ENCODE measurements at regions not wholly inside any gene's neighbourhood (a gene's known extent, or its start where the extent isn't known, plus 50 kb on each side); places are given as distances from the start of the nearest gene placed in this dataset.

- no peak overlapping the region for H4K8ac ChIP-seq (replicated peaks; ENCODE audit: insufficient read length, low read depth, low read length)
- H3K9ac ChIP-seq (ENCODE audit: extremely low read depth, insufficient read length, low read length) = no peak overlapping the region
- H4K20me1 ChIP-seq (ENCODE audit: control insufficient read depth, insufficient read depth, insufficient read length) = no peaks in the 10 kb centered on the region
- no peaks in the 10 kb centered on the region for H3K79me2 ChIP-seq (ENCODE audit: insufficient read depth, low read length)
- DNase-seq = no peak
- no peak overlapping the region for H3K4ac ChIP-seq (ENCODE audit: low read depth, low read length)
- no peak overlapping the region for H2BK5ac ChIP-seq (ENCODE audit: insufficient read length, low read length)
- no peak overlapping the region for H3K27ac ChIP-seq (ENCODE audit: insufficient read length, low read depth, low read length)
- H3T11ph ChIP-seq (ENCODE audit: low read length) = no peak overlapping the region
- no peaks in the 10 kb centered on the region for H3K79me1 ChIP-seq (ENCODE audit: insufficient read depth, low read depth, low read length, poor library complexity, severe bottlenecking)
- no peak overlapping the region for H3K14ac ChIP-seq (ENCODE audit: insufficient read depth, low read length)
- H3K9me3 ChIP-seq (ENCODE audit: control insufficient read depth, low read depth, low read length) = no peaks in the 10 kb centered on the region
- no peaks in the 10 kb centered on the region for H3K27me3 ChIP-seq (ENCODE audit: insufficient read depth, low read length)
- H3K4me1 ChIP-seq (ENCODE audit: insufficient read depth, low read length) = no peaks in the 10 kb centered on the region
- H3K9me3 Mint-ChIP-seq = no peaks in the 10 kb centered on the region
- peaks cover 6% of the 10 kb centered on the region; the same call in 1 of the 2 replicates for H3K27me3 Mint-ChIP-seq (ENCODE audit: low read depth)
- no peaks in the 10 kb centered on the region for H3K23me2 ChIP-seq (ENCODE audit: insufficient read length, low read depth, low read length, poor library complexity, severe bottlenecking)
- H2AK5ac ChIP-seq (ENCODE audit: insufficient read length, low read length) = no peak overlapping the region
- H3K36me3 Mint-ChIP-seq (ENCODE audit: insufficient read depth in 1 of 3, low read depth in 3 of 3) = no peaks in the 10 kb centered on the region
- no peak overlapping the region for H3K4me3 Mint-ChIP-seq
- H4K5ac ChIP-seq (ENCODE audit: insufficient read length, low read depth, low read length) = no peak overlapping the region
- no peaks in the 10 kb centered on the region for H3K4me1 Mint-ChIP-seq
- no peak overlapping the region for H2BK120ac ChIP-seq (ENCODE audit: low read depth, low read length, poor library complexity, severe bottlenecking)
- no peak overlapping the region for H3K4me2 ChIP-seq (ENCODE audit: insufficient read depth, insufficient read length, low read length)
- no peak overlapping the region for H2BK15ac ChIP-seq (ENCODE audit: low read depth, low read length)
- no peak overlapping the region for H2BK12ac ChIP-seq (ENCODE audit: insufficient read length, low read depth, low read length)
- no peak overlapping the region for H2BK20ac ChIP-seq (ENCODE audit: low read depth, low read length, poor library complexity, severe bottlenecking)
- H2AFZ ChIP-seq (ENCODE audit: low read length) = no peak overlapping the region
- H3K56ac ChIP-seq (ENCODE audit: insufficient read length, low read depth, low read length) = no peak overlapping the region
- TF ChIP-seq, protein P1, sequence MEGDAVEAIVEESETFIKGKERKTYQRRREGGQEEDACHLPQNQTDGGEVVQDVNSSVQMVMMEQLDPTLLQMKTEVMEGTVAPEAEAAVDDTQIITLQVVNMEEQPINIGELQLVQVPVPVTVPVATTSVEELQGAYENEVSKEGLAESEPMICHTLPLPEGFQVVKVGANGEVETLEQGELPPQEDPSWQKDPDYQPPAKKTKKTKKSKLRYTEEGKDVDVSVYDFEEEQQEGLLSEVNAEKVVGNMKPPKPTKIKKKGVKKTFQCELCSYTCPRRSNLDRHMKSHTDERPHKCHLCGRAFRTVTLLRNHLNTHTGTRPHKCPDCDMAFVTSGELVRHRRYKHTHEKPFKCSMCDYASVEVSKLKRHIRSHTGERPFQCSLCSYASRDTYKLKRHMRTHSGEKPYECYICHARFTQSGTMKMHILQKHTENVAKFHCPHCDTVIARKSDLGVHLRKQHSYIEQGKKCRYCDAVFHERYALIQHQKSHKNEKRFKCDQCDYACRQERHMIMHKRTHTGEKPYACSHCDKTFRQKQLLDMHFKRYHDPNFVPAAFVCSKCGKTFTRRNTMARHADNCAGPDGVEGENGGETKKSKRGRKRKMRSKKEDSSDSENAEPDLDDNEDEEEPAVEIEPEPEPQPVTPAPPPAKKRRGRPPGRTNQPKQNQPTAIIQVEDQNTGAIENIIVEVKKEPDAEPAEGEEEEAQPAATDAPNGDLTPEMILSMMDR (conservative IDR thresholded peaks at IDR 0.05) = no peak
- H3K23ac ChIP-seq (ENCODE audit: insufficient read length, low read depth, low read length) = no peak overlapping the region
- no peak overlapping the region for H4K91ac ChIP-seq (ENCODE audit: insufficient read length, low read depth, low read length)
- no peak overlapping the region for H3K27ac Mint-ChIP-seq
- no peak overlapping the region for H3K18ac ChIP-seq (ENCODE audit: insufficient read length, low read depth, low read length)
- no CpG with 5 or more reads among the region's 4 CpGs for WGBS (ENCODE audit: extremely low coverage, insufficient read length, low lambda C conversion rate)
These were observed 125.2 kb upstream of the ADPGK start for GRCh38 chr15:72908713-72909112.
